Fibroblast of lung (primary cell): ENCODE measurements at regions not wholly inside any gene's neighbourhood (a gene's known extent, or its start where the extent isn't known, plus 50 kb on each side); places are given as distances from the start of the nearest gene placed in this dataset.

ENCODE experiments used
- DNase-seq, 2 donors: peaks; one replicate each; pipeline versions ENCODE4 v3.0.0 to v3.0.0-alpha.2; 2010; ENCODE audit warnings: low read depth in 2 of 2
- H2AFZ ChIP-seq: 2 replicates; pipeline ENCODE4 v1.5.1; 2012; ENCODE audit warnings: low read length, control low read depth, inconsistent platforms
- H3K27ac ChIP-seq: 2 replicates; pipeline ENCODE4 v1.5.1; 2011; ENCODE audit warnings: low read length, control low read depth; ENCODE audit not compliant: insufficient read depth
- H3K27me3 ChIP-seq: 2 replicates; pipeline ENCODE4 v1.5.1; 2011; ENCODE audit warnings: mild to moderate bottlenecking, low read length; ENCODE audit not compliant: control insufficient read depth, insufficient read depth
- H3K36me3 ChIP-seq: 2 replicates; pipeline ENCODE4 v1.5.1; 2011; ENCODE audit warnings: low read length; ENCODE audit not compliant: control insufficient read depth, insufficient read depth
- H3K4me1 ChIP-seq: 2 replicates; pipeline ENCODE4 v1.5.1; 2011; ENCODE audit warnings: low read length; ENCODE audit not compliant: control insufficient read depth, insufficient read depth; ENCODE audit errors: extremely low read depth
- H3K4me2 ChIP-seq: 2 replicates; pipeline ENCODE4 v1.5.1; 2011; ENCODE audit warnings: low read length, control low read depth; ENCODE audit not compliant: insufficient read depth; ENCODE audit errors: extremely low read depth
- H3K4me3 ChIP-seq, 4 experiments: fragments of 200-600 bp in 1 of 4; sonication (generic) in 1 of 4; replicated peaks in 1 of 4; 2 replicates each; pipeline ENCODE4 v1.5.1; 2011 to 2016; ENCODE audit warnings: low read length in 4 of 4, low read depth in 3 of 4, mild to moderate bottlenecking in 3 of 4, control low read depth in 2 of 4, inconsistent platforms in 1 of 4, mixed read lengths in 1 of 4; ENCODE audit not compliant: insufficient read depth in 1 of 4; ENCODE audit errors: control extremely low read depth in 1 of 4
- H3K79me2 ChIP-seq: 2 replicates; pipeline ENCODE4 v1.5.1; 2012; ENCODE audit warnings: mild to moderate bottlenecking, low read length, inconsistent platforms; ENCODE audit not compliant: control insufficient read depth, insufficient read depth
- H3K9ac ChIP-seq: 2 replicates; pipeline ENCODE4 v1.5.1; 2011; ENCODE audit warnings: mild to moderate bottlenecking, low read length, control low read depth; ENCODE audit not compliant: insufficient read depth
- H3K9me3 ChIP-seq: 2 replicates; pipeline ENCODE4 v1.5.1; 2012; ENCODE audit warnings: low read depth, low read length; ENCODE audit not compliant: control insufficient read depth, insufficient read depth
- H4K20me1 ChIP-seq: 2 replicates; pipeline ENCODE4 v1.5.1; 2011; ENCODE audit warnings: low read length; ENCODE audit not compliant: control insufficient read depth, insufficient read depth; ENCODE audit errors: extremely low read depth
- EZH2 ChIP-seq: IDR thresholded peaks from 2 replicates; pipeline ENCODE4 v1.5.1; 2012; ENCODE audit warnings: low read length, control low read depth, mild to moderate bottlenecking; ENCODE audit errors: missing control alignments
- TF ChIP-seq, protein P1 (sequence below), 2 donors: IDR thresholded peaks in 1 of 2; conservative IDR thresholded peaks in 1 of 2; 1 replicate in 1 of 2; 2 replicates in 1 of 2; pipeline ENCODE4 v1.5.1; 2011 to 2012; ENCODE audit warnings: low read length in 2 of 2, control low read depth in 1 of 2, inconsistent platforms in 1 of 2, low read depth in 1 of 2, mild to moderate bottlenecking in 1 of 2

DNA sequence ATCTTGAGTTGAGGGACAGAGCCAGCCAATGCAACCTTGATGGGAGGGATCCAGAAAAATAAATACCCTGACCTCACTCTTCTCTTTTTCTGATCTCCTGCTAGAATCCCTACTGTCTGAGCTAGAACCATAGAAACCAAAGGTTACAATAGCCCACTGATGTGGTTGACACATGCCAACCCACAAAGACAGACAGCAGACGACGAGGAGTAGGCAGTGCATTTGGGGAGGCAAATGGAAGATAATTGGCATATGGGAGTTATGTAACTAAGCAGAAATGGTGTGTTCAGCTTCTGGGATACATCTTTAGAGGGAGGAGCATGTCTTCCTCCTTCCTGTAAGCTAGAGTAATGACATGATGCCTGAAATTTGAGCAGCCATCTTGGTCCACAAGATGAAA, 171.7 kb upstream of the FGGY start:
- peaks cover 6% of the 10 kb centered on the region for H3K4me1 ChIP-seq
- H2AFZ ChIP-seq = no peak overlapping the region
- H3K27ac ChIP-seq = no peak overlapping the region
- DNase-seq = no peak
- H3K9me3 ChIP-seq = no peaks in the 10 kb centered on the region
- no peak overlapping the region for H3K9ac ChIP-seq
- no peak overlapping the region for H3K4me3 ChIP-seq
- no peaks in the 10 kb centered on the region for H3K79me2 ChIP-seq
- no peaks in the 10 kb centered on the region for H3K27me3 ChIP-seq
- no peaks in the 10 kb centered on the region for H3K36me3 ChIP-seq
- TF ChIP-seq, protein P1, sequence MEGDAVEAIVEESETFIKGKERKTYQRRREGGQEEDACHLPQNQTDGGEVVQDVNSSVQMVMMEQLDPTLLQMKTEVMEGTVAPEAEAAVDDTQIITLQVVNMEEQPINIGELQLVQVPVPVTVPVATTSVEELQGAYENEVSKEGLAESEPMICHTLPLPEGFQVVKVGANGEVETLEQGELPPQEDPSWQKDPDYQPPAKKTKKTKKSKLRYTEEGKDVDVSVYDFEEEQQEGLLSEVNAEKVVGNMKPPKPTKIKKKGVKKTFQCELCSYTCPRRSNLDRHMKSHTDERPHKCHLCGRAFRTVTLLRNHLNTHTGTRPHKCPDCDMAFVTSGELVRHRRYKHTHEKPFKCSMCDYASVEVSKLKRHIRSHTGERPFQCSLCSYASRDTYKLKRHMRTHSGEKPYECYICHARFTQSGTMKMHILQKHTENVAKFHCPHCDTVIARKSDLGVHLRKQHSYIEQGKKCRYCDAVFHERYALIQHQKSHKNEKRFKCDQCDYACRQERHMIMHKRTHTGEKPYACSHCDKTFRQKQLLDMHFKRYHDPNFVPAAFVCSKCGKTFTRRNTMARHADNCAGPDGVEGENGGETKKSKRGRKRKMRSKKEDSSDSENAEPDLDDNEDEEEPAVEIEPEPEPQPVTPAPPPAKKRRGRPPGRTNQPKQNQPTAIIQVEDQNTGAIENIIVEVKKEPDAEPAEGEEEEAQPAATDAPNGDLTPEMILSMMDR (conservative IDR thresholded peaks at IDR 0.05 in 1 of 2, IDR thresholded peaks at IDR 0.05 in 1 of 2; ENCODE audit: low read depth in 1 of 2, low read length in 2 of 2) = no peak
- TF ChIP-seq EZH2 = no peak
- H3K4me2 ChIP-seq = no peak overlapping the region
- H4K20me1 ChIP-seq = no peaks in the 10 kb centered on the region

DNA sequence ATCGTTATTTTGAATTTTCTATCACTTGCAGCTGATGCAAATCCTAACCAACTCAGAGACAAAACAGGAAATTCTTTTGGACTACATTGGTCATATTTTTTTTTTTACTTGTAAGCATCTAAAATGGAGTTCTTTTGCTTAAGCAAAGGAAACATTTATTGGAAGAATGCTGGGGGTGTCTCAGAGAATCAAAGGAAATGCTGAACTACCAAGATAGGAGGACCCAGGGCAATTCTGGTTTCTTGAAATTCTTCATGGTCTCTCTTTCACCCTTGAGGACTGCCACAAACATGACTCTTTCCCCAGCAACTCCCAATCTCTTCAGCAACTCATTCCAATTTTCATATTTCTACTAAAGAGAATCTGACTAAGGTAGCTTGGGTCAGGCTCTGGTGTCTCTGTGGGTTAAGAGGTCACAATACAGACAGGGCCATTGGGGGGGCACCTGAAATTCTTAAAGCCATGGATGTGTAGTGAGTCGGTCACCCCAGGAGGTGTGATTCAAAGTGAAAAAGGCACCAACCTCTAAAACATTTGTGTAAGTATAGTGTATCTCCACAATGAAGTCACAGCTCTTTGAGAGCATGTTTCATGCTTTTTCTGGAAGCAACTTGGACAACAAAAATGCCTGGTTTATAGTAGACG, 171.1 kb upstream of the FGGY start:
- H3K27me3 ChIP-seq = no peaks in the 10 kb centered on the region
- no peak overlapping the region for H3K4me2 ChIP-seq
- no peak overlapping the region for H3K4me3 ChIP-seq
- H3K79me2 ChIP-seq = no peaks in the 10 kb centered on the region
- TF ChIP-seq, protein P1 (conservative IDR thresholded peaks at IDR 0.05 in 1 of 2, IDR thresholded peaks at IDR 0.05 in 1 of 2; ENCODE audit: low read depth in 1 of 2, low read length in 2 of 2) = no peak
- no peak for TF ChIP-seq EZH2
- peak in 1 of 2 donors; percentile 71 for DNase-seq
- peaks cover 6% of the 10 kb centered on the region for H3K4me1 ChIP-seq
- no peak overlapping the region for H3K27ac ChIP-seq
- H3K36me3 ChIP-seq = no peaks in the 10 kb centered on the region
- H3K9me3 ChIP-seq = no peaks in the 10 kb centered on the region
- H2AFZ ChIP-seq = no peak overlapping the region
- no peak overlapping the region for H3K9ac ChIP-seq
- H4K20me1 ChIP-seq = no peaks in the 10 kb centered on the region

DNA sequence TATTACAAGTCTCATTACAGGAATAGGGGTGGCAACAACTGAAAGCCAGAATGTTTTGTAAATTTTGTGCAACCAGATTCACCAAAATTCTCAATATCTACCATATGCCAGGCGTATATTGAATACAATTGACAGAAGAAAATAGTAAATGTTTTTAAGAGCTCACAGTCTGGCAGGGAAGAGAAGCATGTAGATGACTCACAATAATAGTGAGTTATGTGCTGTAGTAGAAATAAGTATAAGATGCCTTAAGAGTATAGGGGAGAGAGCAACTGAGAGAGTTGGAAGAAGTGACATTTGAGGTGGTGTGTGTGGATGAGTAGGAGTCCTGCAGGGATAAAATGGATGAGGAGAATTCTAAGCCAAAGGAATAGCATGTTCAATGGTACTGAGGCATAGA, 170.5 kb upstream of the FGGY start:
- Histone ChIP-seq H3K4me1 (peaks cover 6% of the 10 kb centered on the region), H2AFZ (no peak overlapping the region), H3K4me3 (no peak overlapping the region), H3K4me2 (no peak overlapping the region), H3K9me3 (no peaks in the 10 kb centered on the region), H3K27ac (no peak overlapping the region), H3K36me3 (no peaks in the 10 kb centered on the region), H3K9ac (no peak overlapping the region), H4K20me1 (no peaks in the 10 kb centered on the region), H3K27me3 (no peaks in the 10 kb centered on the region), H3K79me2 (no peaks in the 10 kb centered on the region)
- peak in 1 of 2 donors; percentile 45 for DNase-seq
- TF ChIP-seq, protein P1 (conservative IDR thresholded peaks at IDR 0.05 in 1 of 2, IDR thresholded peaks at IDR 0.05 in 1 of 2; ENCODE audit: low read depth in 1 of 2, low read length in 2 of 2) = no peak
- TF ChIP-seq EZH2 = no peak
